Ovary (tissue), 7 donors: ENCODE measurements at regions not wholly inside any gene's neighbourhood (a gene's known extent, or its start where the extent isn't known, plus 50 kb on each side); places are given as distances from the start of the nearest gene placed in this dataset.

Source experiments
- DNase-seq, 5 donors: peaks; one replicate each; pipeline ENCODE4 v3.0.0-alpha.2; 2019 to 2020
- H3K27ac ChIP-seq, 2 donors: fragments of 200-600 bp; one replicate each; pipeline versions ENCODE4 v1.5.1 to v1.8.0; 2019 to 2022
- H3K27me3 ChIP-seq: fragments of 200-600 bp; one replicate; pipeline ENCODE4 v1.8.0; 2022
- H3K36me3 ChIP-seq: fragments of 200-600 bp; sonication (generic); one replicate; pipeline ENCODE4 v1.5.1; 2019
- H3K4me1 ChIP-seq: one replicate; pipeline ENCODE4 v1.8.1; 2013; ENCODE audit warnings: mild to moderate bottlenecking, moderate library complexity; ENCODE audit not compliant: insufficient read depth
- H3K4me3 ChIP-seq: fragments of 200-600 bp; sonication (generic); one replicate; pipeline ENCODE4 v1.5.1; 2017
- H3K9me3 ChIP-seq, 2 donors: fragments of 200-600 bp in 1 of 2; sonication (generic) in 1 of 2; one replicate each; pipeline versions ENCODE4 v1.5.1 to v1.8.1; 2013 to 2019; ENCODE audit warnings: mild to moderate bottlenecking in 1 of 2, moderate library complexity in 1 of 2
- EP300 ChIP-seq: sonication (generic); formaldehyde crosslinking; IDR thresholded peaks from one replicate; pipeline ENCODE4 v1.6.1; 2017; ENCODE audit warnings: antibody characterized with exemption
- POLR2A ChIP-seq: fragments of 450-650 bp; IDR thresholded peaks from one replicate; pipeline ENCODE4 v1.6.1; 2017; ENCODE audit warnings: antibody characterized with exemption, mild to moderate bottlenecking, moderate library complexity
- WGBS, 3 donors: extraction: QIAGEN DNeasy Blood & Tissue Kit in 1 of 3; methylation state at CpG; one replicate each; pipeline versions ENCODE4 v1.1.5 to v1.1.7; 2013 to 2017; 5-methylcytosine and 5-hydroxymethylcytosine counted together
- intact Hi-C, 4 donors: fragments of 100-400 bp; cut with DNase I; formaldehyde crosslinking; loops; one replicate each; pipeline versions ENCODE4 v1.11.0 to v1.15.1; 2022 to 2023
- TF ChIP-seq, protein P1 (sequence below), 3 donors: fragments of 450-650 bp in 2 of 3; fragments of 200-600 bp in 1 of 3; IDR thresholded peaks; one replicate each; pipeline versions ENCODE4 v1.5.1 to v1.8.0; 2016 to 2022; ENCODE audit warnings: antibody characterized with exemption in 3 of 3, mild to moderate bottlenecking in 1 of 3
- donor health status: DM: no; HTN: no; CAD: no; lungs with moderate emphysema.
- donor health status: DM: no; HTN: no; CAD: no.
- donor health status: Bipolar disorder and iron deficiency.
- donor health status: DM: no; HTN: no; CAD: no.
- donor health status: DM: yes; HTN: yes; CAD: no.

DNA sequence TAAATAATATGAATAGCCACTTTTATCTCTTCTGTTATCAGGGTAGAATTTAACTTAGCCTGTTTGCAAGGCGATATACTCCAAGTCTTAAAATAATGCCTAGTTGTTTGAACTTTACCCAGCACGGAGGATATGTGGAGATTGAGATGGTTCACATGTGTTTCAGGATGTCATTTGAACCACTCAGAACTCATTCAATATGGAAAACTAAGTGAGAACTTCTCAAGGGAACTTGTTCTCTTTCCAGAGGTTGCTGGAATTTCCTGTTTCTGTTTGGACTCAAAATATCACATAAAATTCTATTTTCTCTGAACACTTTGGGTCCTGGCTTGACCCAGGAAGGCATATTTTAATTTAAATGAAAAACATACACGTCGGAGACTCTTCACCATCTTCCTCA lies 139.1 kb upstream of the MYO10 start:
- no peaks in the 10 kb centered on the region for H3K9me3 ChIP-seq
- TF ChIP-seq POLR2A, result no peak
- TF ChIP-seq EP300, result no peak
- TF ChIP-seq, protein P1, sequence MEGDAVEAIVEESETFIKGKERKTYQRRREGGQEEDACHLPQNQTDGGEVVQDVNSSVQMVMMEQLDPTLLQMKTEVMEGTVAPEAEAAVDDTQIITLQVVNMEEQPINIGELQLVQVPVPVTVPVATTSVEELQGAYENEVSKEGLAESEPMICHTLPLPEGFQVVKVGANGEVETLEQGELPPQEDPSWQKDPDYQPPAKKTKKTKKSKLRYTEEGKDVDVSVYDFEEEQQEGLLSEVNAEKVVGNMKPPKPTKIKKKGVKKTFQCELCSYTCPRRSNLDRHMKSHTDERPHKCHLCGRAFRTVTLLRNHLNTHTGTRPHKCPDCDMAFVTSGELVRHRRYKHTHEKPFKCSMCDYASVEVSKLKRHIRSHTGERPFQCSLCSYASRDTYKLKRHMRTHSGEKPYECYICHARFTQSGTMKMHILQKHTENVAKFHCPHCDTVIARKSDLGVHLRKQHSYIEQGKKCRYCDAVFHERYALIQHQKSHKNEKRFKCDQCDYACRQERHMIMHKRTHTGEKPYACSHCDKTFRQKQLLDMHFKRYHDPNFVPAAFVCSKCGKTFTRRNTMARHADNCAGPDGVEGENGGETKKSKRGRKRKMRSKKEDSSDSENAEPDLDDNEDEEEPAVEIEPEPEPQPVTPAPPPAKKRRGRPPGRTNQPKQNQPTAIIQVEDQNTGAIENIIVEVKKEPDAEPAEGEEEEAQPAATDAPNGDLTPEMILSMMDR (IDR thresholded peaks at IDR 0.05), result no peak
- WGBS, 3 donors, result 20 to 23% (median 20%) methylated on average over 4 of the region's 4 CpGs
- intact Hi-C loops, result no loop called here
- no peaks in the 10 kb centered on the region for H3K36me3 ChIP-seq
- no peak overlapping the region for H3K27ac ChIP-seq
- DNase-seq, result no peak
- no peaks in the 10 kb centered on the region for H3K27me3 ChIP-seq
- H3K4me1 ChIP-seq, result peaks cover 4% of the 10 kb centered on the region
- no peak overlapping the region for H3K4me3 ChIP-seq

GRCh38 chr5:17076272-17076671 lies 140.2 kb upstream of the MYO10 start:
- intact Hi-C loops, result no loop called here
- Histone ChIP-seq H3K4me1 (peaks cover 6% of the 10 kb centered on the region), H3K4me3 (no peak overlapping the region), H3K9me3 (no peaks in the 10 kb centered on the region), H3K27ac (no peak overlapping the region), H3K27me3 (no peaks in the 10 kb centered on the region), H3K36me3 (no peaks in the 10 kb centered on the region)
- no peak for TF ChIP-seq POLR2A
- no peak for DNase-seq
- 76 to 88% (median 85%) methylated on average over 2 of the region's 2 CpGs for WGBS, 3 donors

- Histone ChIP-seq H3K27ac (peak overlapping the region in 1 of 2 donors; percentile 16), H3K4me3 (no peak overlapping the region), H3K27me3 (no peaks in the 10 kb centered on the region), H3K9me3 (no peaks in the 10 kb centered on the region), H3K4me1 (peaks cover 6% of the 10 kb centered on the region), H3K36me3 (no peaks in the 10 kb centered on the region)
- TF ChIP-seq EP300 (no peak), POLR2A (no peak)
- TF ChIP-seq, protein P1 (IDR thresholded peaks at IDR 0.05), result no peak
- intact Hi-C loops, result no loop called here
- WGBS, 3 donors, result 31% methylated on average over 11 of the region's 11 CpGs
- DNase-seq, result peak in 1 of 5 donors; percentile 40
Observed at GRCh38 chr5:17077440-17078233, 139.8 kb upstream of the BASP1 start.

DNA sequence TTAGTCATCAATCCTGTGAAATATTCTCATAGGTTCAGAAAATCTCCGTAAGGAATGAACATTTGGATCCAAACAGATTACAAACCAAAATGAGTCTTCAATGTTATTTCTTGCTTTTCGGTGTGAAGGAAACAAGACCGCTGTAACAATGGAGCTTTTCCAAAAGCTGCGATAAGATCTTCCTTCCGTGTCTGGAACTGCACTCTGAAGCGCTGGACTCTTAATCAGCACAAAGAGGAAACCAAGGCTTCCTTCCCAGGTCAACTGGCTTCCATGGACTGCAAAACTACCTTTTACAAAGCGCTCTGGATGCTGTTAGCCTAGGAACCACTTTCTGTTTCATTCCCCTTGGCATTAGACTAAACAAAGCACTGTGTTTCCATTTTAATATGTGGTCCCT lies 137.9 kb upstream of the BASP1 start:
- Histone ChIP-seq H3K36me3 (no peaks in the 10 kb centered on the region), H3K27ac (no peak overlapping the region), H3K4me1 (peaks cover 6% of the 10 kb centered on the region), H3K4me3 (peak overlapping the region; percentile 9), H3K27me3 (no peaks in the 10 kb centered on the region), H3K9me3 (no peaks in the 10 kb centered on the region)
- TF ChIP-seq, protein P1 (IDR thresholded peaks at IDR 0.05), result no peak
- TF ChIP-seq EP300 (no peak), POLR2A (no peak)
- DNase-seq, result no peak
- intact Hi-C loops, result no loop called here
- WGBS, 3 donors, result 8 to 32% (median 10%) methylated on average over 7 of the region's 7 CpGs

GRCh38 chr5:17080361-17080760 lies 137.1 kb upstream of the BASP1 start:
- no peaks in the 10 kb centered on the region for H3K36me3 ChIP-seq
- no peaks in the 10 kb centered on the region for H3K9me3 ChIP-seq
- H3K27me3 ChIP-seq, result no peaks in the 10 kb centered on the region
- WGBS, 3 donors, result 91 to 93% (median 92%) methylated on average over 4 of the region's 4 CpGs
- H3K4me1 ChIP-seq, result peaks cover 6% of the 10 kb centered on the region
- TF ChIP-seq, protein P1 (IDR thresholded peaks at IDR 0.05), result no peak
- no peak for TF ChIP-seq POLR2A
- no peak for TF ChIP-seq EP300
- intact Hi-C loops, result loop anchor here in 1 of 4 donors (10.0 kb wide), 1 partner anchor 104 kb away; no protein-coding TSS in a partner anchor
- no peak overlapping the region for H3K4me3 ChIP-seq
- no peak overlapping the region for H3K27ac ChIP-seq
- DNase-seq, result no peak
